GM18951 (cell line): ENCODE measurements at regions not wholly inside any gene's neighbourhood (a gene's known extent, or its start where the extent isn't known, plus 50 kb on each side); places are given as distances from the start of the nearest gene placed in this dataset.

ENCODE experiments used
- POLR2A ChIP-seq: IDR thresholded peaks from 4 replicates; pipeline ENCODE4 v1.6.1; 2011; ENCODE audit warnings: mild to moderate bottlenecking; ENCODE audit not compliant: insufficient read length, insufficient read depth; ENCODE audit errors: extremely low read depth
- in situ Hi-C: fragments of 300-500 bp; cut with MboI; formaldehyde crosslinking; loops from one replicate; pipeline ENCODE4 v1.12.0; 2022; ENCODE audit warnings: low sequenced_read_pairs, mixed read lengths, inconsistent platforms; ENCODE audit not compliant: unreplicated experiment

GRCh38 chr2:128788636-128789220, 470.1 kb upstream of the HS6ST1 start:
- TF ChIP-seq POLR2A: no peak
- in situ Hi-C loops: no loop called here

GRCh38 chr2:128789221-128789620, 470.6 kb upstream of the HS6ST1 start:
- no peak for TF ChIP-seq POLR2A
- in situ Hi-C loops: no loop called here

- no peak for TF ChIP-seq POLR2A
- in situ Hi-C loops: no loop called here
These were observed 471.2 kb upstream of the HS6ST1 start for GRCh38 chr2:128789776-128790455.

- in situ Hi-C loops: no loop called here
- no peak for TF ChIP-seq POLR2A
These were observed 471.9 kb upstream of the HS6ST1 start for GRCh38 chr2:128790541-128791001.

GRCh38 chr2:128791120-128791984, 472.7 kb upstream of the HS6ST1 start:
- in situ Hi-C loops: no loop called here
- no peak for TF ChIP-seq POLR2A

- no peak for TF ChIP-seq POLR2A
- in situ Hi-C loops: no loop called here
These were observed 473.3 kb upstream of the HS6ST1 start for GRCh38 chr2:128791985-128792320.

GRCh38 chr2:128792476-128793054, 473.9 kb upstream of the HS6ST1 start:
- in situ Hi-C loops: no loop called here

GRCh38 chr2:128793404-128793803, 474.7 kb upstream of the HS6ST1 start:
- in situ Hi-C loops: no loop called here

More at GRCh38 chr2:128792476-128793054, 473.9 kb upstream of the HS6ST1 start:
- no peak for TF ChIP-seq POLR2A

GRCh38 chr2:128794285-128794684, 475.6 kb upstream of the HS6ST1 start:
- in situ Hi-C loops: no loop called here
- no peak for TF ChIP-seq POLR2A

More at GRCh38 chr2:128793404-128793803, 474.7 kb upstream of the HS6ST1 start:
- TF ChIP-seq POLR2A: no peak

- TF ChIP-seq POLR2A: no peak
- in situ Hi-C loops: no loop called here
These were observed 477.7 kb upstream of the HS6ST1 start for GRCh38 chr2:128796321-128796720.

- no peak for TF ChIP-seq POLR2A
- in situ Hi-C loops: no loop called here
These were observed 478.4 kb upstream of the HS6ST1 start for GRCh38 chr2:128797092-128797491.

- in situ Hi-C loops: no loop called here
These were observed 478.9 kb upstream of the HS6ST1 start for GRCh38 chr2:128797533-128797932.

GRCh38 chr2:128797937-128798336, 479.3 kb upstream of the HS6ST1 start:
- in situ Hi-C loops: no loop called here
- TF ChIP-seq POLR2A: no peak

More at GRCh38 chr2:128797533-128797932, 478.9 kb upstream of the HS6ST1 start:
- no peak for TF ChIP-seq POLR2A

- TF ChIP-seq POLR2A: no peak
- in situ Hi-C loops: no loop called here
These were observed 480.0 kb upstream of the HS6ST1 start for GRCh38 chr2:128798502-128799283.
